GM12878 (cell line): ENCODE measurements at regions not wholly inside any gene's neighbourhood (a gene's known extent, or its start where the extent isn't known, plus 50 kb on each side); places are given as distances from the start of the nearest gene placed in this dataset.

Source experiments
- ATAC-seq: fragments of 200-7000 bp; cut with Tn5 transposase; 3 replicates; pipeline ENCODE4 v1.9.1; 2020; ENCODE audit warnings: mild to moderate bottlenecking, moderate library complexity
- BruUV-seq: library from RNA; stranded (reverse); fragments of 400-500 nt; replicated peaks from 2 replicates; lab custom pipeline; 2021; lab: Mats Ljungman, UMichigan
- CTCF ChIA-PET: fragments of 300-600 bp; sonication (Branson Sonifier 250); formaldehyde crosslinking; extraction: SDS; loops from one replicate; lab custom pipeline; 2021; ENCODE audit warnings: inconsistent platforms; lab: Yijun Ruan, JAX
- POLR2A ChIA-PET: fragments of 350-600 bp; formaldehyde crosslinking; extraction: SDS; loops from one replicate; lab custom pipeline; 2021; ENCODE audit warnings: inconsistent platforms; lab: Charles Lee
- RAD21 ChIA-PET: fragments of 300-600 bp; sonication (Branson Sonifier 250); formaldehyde crosslinking; loops from one replicate; lab custom pipeline; 2023; ENCODE audit warnings: antibody characterized with exemption; ENCODE audit not compliant: unreplicated experiment; lab: Charles Lee
- SMC1A ChIA-PET: fragments of 300-600 bp; sonication (Branson Sonifier 250); formaldehyde crosslinking; loops from one replicate; lab custom pipeline; 2023; ENCODE audit not compliant: unreplicated experiment, uncharacterized antibody; lab: Charles Lee
- DNase-seq: peaks from one replicate; pipeline ENCODE4 v3.0.0-alpha.2; 2011; ENCODE audit warnings: low read depth, low spot score
- FAIRE-seq: peaks from 3 replicates; lab custom pipeline; 2011; peaks lifted over from hg19 to GRCh38; lab: Jason Lieb, UNC
- H2AFZ ChIP-seq: 2 replicates; pipeline ENCODE4 v1.6.0; 2011; ENCODE audit warnings: low read depth, low read length, control low read depth; ENCODE audit not compliant: control insufficient read depth
- H3K27ac ChIP-seq: 2 replicates; pipeline ENCODE4 v1.5.1; 2011; ENCODE audit warnings: control low read depth; ENCODE audit not compliant: control insufficient read depth, insufficient read depth
- H3K27me3 ChIP-seq, 2 experiments: replicated peaks in 1 of 2; 2 replicates each; pipeline versions ENCODE4 v1.6.0 to v1.6.1; 2011; ENCODE audit warnings: low read length in 1 of 2; ENCODE audit not compliant: control insufficient read depth in 2 of 2, insufficient read depth in 2 of 2
- H3K36me3 ChIP-seq, 2 experiments: 2 replicates each; pipeline ENCODE4 v1.5.1; 2011; ENCODE audit warnings: low read length in 1 of 2; ENCODE audit not compliant: control insufficient read depth in 2 of 2, insufficient read depth in 2 of 2
- H3K4me1 ChIP-seq: 2 replicates; pipeline ENCODE4 v1.6.1; 2011; ENCODE audit warnings: mild to moderate bottlenecking, low read length, moderate library complexity, mixed read lengths; ENCODE audit not compliant: control insufficient read depth, insufficient read depth
- H3K4me2 ChIP-seq: 2 replicates; pipeline ENCODE4 v1.6.0; 2011; ENCODE audit warnings: control low read depth; ENCODE audit not compliant: control insufficient read depth, insufficient read depth
- H3K4me3 ChIP-seq: fragments of 200-600 bp; sonication (generic); 2 replicates; pipeline ENCODE4 v1.5.1; 2016
- H3K79me2 ChIP-seq: 2 replicates; pipeline ENCODE4 v1.6.0; 2011; ENCODE audit warnings: low read length; ENCODE audit not compliant: control insufficient read depth, insufficient read depth
- H3K9ac ChIP-seq: 2 replicates; pipeline ENCODE4 v1.8.0; 2011; ENCODE audit warnings: low read length, control low read depth, mixed read lengths; ENCODE audit not compliant: control insufficient read depth, insufficient read depth
- H3K9me3 ChIP-seq: replicated peaks from 3 replicates; pipeline ENCODE4 v1.5.1; 2011; ENCODE audit warnings: mild to moderate bottlenecking, low read length; ENCODE audit not compliant: control insufficient read depth, insufficient read depth
- H4K20me1 ChIP-seq: 2 replicates; pipeline ENCODE4 v1.6.0; 2011; ENCODE audit not compliant: control insufficient read depth, insufficient read depth
- CEBPB ChIP-seq, 2 experiments: fragments of 150-350 bp in 1 of 2; IDR thresholded peaks; 2 replicates each; pipeline ENCODE4 v1.6.1; 2012 to 2014; ENCODE audit warnings: low read depth in 2 of 2, low read length in 2 of 2, borderline replicate concordance in 1 of 2, inconsistent platforms in 1 of 2
- CHD4 ChIP-seq: fragments of 200-600 bp; sonication (generic); IDR thresholded peaks from 2 replicates; pipeline ENCODE4 v1.6.1; 2016; ENCODE audit warnings: mild to moderate bottlenecking
- ETV6 ChIP-seq, 2 experiments: fragments of 450-650 bp in 1 of 2; IDR thresholded peaks in 1 of 2; conservative IDR thresholded peaks in 1 of 2; 2 replicates each; pipeline ENCODE4 v1.6.1; 2014; ENCODE audit warnings: antibody characterized with exemption in 1 of 2, borderline replicate concordance in 1 of 2, low read depth in 1 of 2, mild to moderate bottlenecking in 1 of 2, moderate library complexity in 1 of 2
- HDAC6 ChIP-seq: fragments of 200-600 bp; sonication (generic); IDR thresholded peaks from one replicate; pipeline ENCODE4 v1.8.0; 2017; ENCODE audit warnings: antibody characterized with exemption; ENCODE audit not compliant: unreplicated experiment
- NBN ChIP-seq: fragments of 450-650 bp; IDR thresholded peaks from 2 replicates; pipeline ENCODE4 v1.6.1; 2016
- NFIC ChIP-seq: IDR thresholded peaks from 2 replicates; pipeline ENCODE4 v1.6.1; 2012; ENCODE audit warnings: low read depth, mild to moderate bottlenecking, inconsistent platforms, low read length, moderate library complexity
- POU2F2 ChIP-seq: IDR thresholded peaks from 3 replicates; pipeline ENCODE4 v1.6.1; 2011; ENCODE audit warnings: low read depth, mild to moderate bottlenecking, low read length, borderline replicate concordance
- SMAD5 ChIP-seq: IDR thresholded peaks from 2 replicates; pipeline ENCODE4 v1.6.1; 2016; ENCODE audit warnings: antibody characterized with exemption, low read depth
- SUZ12 ChIP-seq: fragments of 200-600 bp; sonication (generic); IDR thresholded peaks from one replicate; pipeline ENCODE4 v1.6.1; 2018; ENCODE audit warnings: antibody characterized with exemption, mild to moderate bottlenecking; ENCODE audit not compliant: unreplicated experiment
- TAF1 ChIP-seq: IDR thresholded peaks from 2 replicates; pipeline ENCODE4 v1.6.1; 2011; ENCODE audit warnings: mild to moderate bottlenecking, low read depth, low read length, borderline replicate concordance
- ZNF274 ChIP-seq: IDR thresholded peaks from one replicate; pipeline ENCODE4 v1.8.0; 2011; ENCODE audit not compliant: insufficient read length, insufficient read depth
- WGBS: methylation state at CpG from one replicate; pipeline ENCODE4 v1.1.6; 2016; ENCODE audit warnings: low lambda C conversion rate; ENCODE audit not compliant: insufficient replicate concordance, insufficient coverage; ENCODE audit errors: missing lambda C conversion rate; 5-methylcytosine and 5-hydroxymethylcytosine counted together
- in situ Hi-C: fragments of 300-500 bp; cut with MboI; formaldehyde crosslinking; loops from 9 replicates; pipeline ENCODE4 v1.14.3; 2018; ENCODE audit warnings: mixed read lengths
- intact Hi-C: fragments of 100-400 bp; cut with micrococcal nuclease; formaldehyde crosslinking; loops from one replicate; pipeline ENCODE4 v1.14.2; 2022; ENCODE audit not compliant: unreplicated experiment
- TF ChIP-seq, protein P1 (sequence below): fragments of 450-650 bp; IDR thresholded peaks from 2 replicates; pipeline ENCODE4 v1.6.1; 2017; ENCODE audit warnings: antibody characterized with exemption, mild to moderate bottlenecking, moderate library complexity
- TF ChIP-seq, protein P2 (sequence below): fragments of 450-650 bp; IDR thresholded peaks from 2 replicates; pipeline ENCODE4 v1.6.1; 2016; ENCODE audit warnings: mild to moderate bottlenecking
- TF ChIP-seq, protein P3 (sequence below): IDR thresholded peaks from 2 replicates; pipeline ENCODE4 v1.6.1; 2011; ENCODE audit warnings: low read depth, mild to moderate bottlenecking, low read length, moderate library complexity, borderline replicate concordance; ENCODE audit errors: extremely low read depth

DNA sequence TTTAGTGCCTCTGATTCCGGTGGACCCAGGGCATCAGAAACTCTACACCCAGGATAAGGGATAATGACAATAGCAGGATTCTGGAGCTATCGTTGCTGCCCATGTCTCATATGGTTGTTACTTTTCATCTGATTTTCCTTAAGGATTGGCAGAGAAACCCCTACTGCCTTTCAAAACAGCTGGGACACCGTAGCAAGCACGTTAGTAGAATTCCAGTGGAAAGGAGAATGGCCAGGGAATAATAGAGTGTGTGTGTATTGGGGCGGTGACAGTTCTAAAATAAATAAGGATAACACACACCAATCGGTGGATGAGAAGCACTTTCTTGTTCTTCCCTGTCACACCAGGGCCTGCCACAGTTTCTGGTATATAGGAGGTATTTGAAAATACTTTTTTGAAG, 251.8 kb downstream of the HAPSTR1 start:
- H3K9ac ChIP-seq = no peak overlapping the region
- DNase-seq = no peak
- in situ Hi-C loops (no loop called here), intact Hi-C loops (no loop called here)
- no peak for ATAC-seq
- RAD21 ChIA-PET = no interaction called here
- BruUV-seq = no TSS peak
- no peak for FAIRE-seq
- CTCF ChIA-PET = no interaction called here
- no peaks in the 10 kb centered on the region for H4K20me1 ChIP-seq
- no peak overlapping the region for H3K27ac ChIP-seq
- no peaks in the 10 kb centered on the region for H3K36me3 ChIP-seq
- POLR2A ChIA-PET = no interaction called here
- TF ChIP-seq, protein P1, sequence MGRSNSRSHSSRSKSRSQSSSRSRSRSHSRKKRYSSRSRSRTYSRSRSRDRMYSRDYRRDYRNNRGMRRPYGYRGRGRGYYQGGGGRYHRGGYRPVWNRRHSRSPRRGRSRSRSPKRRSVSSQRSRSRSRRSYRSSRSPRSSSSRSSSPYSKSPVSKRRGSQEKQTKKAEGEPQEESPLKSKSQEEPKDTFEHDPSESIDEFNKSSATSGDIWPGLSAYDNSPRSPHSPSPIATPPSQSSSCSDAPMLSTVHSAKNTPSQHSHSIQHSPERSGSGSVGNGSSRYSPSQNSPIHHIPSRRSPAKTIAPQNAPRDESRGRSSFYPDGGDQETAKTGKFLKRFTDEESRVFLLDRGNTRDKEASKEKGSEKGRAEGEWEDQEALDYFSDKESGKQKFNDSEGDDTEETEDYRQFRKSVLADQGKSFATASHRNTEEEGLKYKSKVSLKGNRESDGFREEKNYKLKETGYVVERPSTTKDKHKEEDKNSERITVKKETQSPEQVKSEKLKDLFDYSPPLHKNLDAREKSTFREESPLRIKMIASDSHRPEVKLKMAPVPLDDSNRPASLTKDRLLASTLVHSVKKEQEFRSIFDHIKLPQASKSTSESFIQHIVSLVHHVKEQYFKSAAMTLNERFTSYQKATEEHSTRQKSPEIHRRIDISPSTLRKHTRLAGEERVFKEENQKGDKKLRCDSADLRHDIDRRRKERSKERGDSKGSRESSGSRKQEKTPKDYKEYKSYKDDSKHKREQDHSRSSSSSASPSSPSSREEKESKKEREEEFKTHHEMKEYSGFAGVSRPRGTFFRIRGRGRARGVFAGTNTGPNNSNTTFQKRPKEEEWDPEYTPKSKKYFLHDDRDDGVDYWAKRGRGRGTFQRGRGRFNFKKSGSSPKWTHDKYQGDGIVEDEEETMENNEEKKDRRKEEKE = no peak
- TF ChIP-seq ZNF274 (no peak), NFIC (no peak), TAF1 (no peak)
- H2AFZ ChIP-seq = no peak overlapping the region
- no peaks in the 10 kb centered on the region for H3K79me2 ChIP-seq
- H3K4me3 ChIP-seq = no peak overlapping the region
- no peaks in the 10 kb centered on the region for H3K9me3 ChIP-seq
- SMC1A ChIA-PET = no interaction called here
- H3K4me1 ChIP-seq = no peaks in the 10 kb centered on the region
- 28% methylated on average over 6 of the region's 6 CpGs for WGBS
- H3K4me2 ChIP-seq = no peak overlapping the region
- H3K27me3 ChIP-seq = no peaks in the 10 kb centered on the region

DNA sequence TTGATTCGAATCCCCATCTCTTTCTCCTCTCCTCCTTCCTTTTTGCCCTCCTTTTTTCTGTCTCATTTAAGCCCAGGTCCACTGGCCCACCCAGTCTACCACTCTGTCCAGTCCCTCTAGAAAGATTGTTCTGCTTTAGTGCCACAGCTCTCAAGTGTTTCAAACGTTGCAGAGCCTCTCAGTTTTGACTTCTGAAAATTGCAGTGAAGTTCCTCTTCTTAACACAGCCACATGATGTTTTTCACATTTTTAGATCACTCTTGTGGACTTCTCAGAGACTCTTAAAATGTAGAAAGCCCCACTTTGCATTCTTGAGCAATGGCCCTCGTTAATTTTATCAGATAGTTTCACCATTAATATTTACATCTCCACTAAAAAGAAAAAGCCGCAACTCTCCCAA, 253.1 kb downstream of the HAPSTR1 start:
- in situ Hi-C loops = no loop called here
- CTCF ChIA-PET = no interaction called here
- ATAC-seq = no peak
- TF ChIP-seq, protein P2, sequence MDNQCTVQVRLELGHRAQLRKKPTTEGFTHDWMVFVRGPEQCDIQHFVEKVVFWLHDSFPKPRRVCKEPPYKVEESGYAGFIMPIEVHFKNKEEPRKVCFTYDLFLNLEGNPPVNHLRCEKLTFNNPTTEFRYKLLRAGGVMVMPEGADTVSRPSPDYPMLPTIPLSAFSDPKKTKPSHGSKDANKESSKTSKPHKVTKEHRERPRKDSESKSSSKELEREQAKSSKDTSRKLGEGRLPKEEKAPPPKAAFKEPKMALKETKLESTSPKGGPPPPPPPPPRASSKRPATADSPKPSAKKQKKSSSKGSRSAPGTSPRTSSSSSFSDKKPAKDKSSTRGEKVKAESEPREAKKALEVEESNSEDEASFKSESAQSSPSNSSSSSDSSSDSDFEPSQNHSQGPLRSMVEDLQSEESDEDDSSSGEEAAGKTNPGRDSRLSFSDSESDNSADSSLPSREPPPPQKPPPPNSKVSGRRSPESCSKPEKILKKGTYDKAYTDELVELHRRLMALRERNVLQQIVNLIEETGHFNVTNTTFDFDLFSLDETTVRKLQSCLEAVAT = no peak
- TF ChIP-seq CEBPB (IDR thresholded peaks at IDR 0.05; ENCODE audit: borderline replicate concordance in 1 of 2, low read depth in 2 of 2, low read length in 2 of 2) (no peak), CHD4 (no peak), HDAC6 (no peak), NBN (no peak), ETV6 (conservative IDR thresholded peaks at IDR 0.05 in 1 of 2, IDR thresholded peaks at IDR 0.05 in 1 of 2; ENCODE audit: borderline replicate concordance in 1 of 2, low read depth in 1 of 2) (no peak), POU2F2 (no peak), SMAD5 (no peak), SUZ12 (no peak)
- TF ChIP-seq, protein P3, sequence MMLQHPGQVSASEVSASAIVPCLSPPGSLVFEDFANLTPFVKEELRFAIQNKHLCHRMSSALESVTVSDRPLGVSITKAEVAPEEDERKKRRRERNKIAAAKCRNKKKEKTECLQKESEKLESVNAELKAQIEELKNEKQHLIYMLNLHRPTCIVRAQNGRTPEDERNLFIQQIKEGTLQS = no peak

More for the DNA sequence above, 253.1 kb downstream of the HAPSTR1 start:
- POLR2A ChIA-PET = no interaction called here
- WGBS = 23% methylated on average over 4 of the region's 4 CpGs
- H2AFZ ChIP-seq = no peak overlapping the region
- no peaks in the 10 kb centered on the region for H3K36me3 ChIP-seq
- intact Hi-C loops = no loop called here
- no peak for FAIRE-seq
- no peak for DNase-seq
- no peak overlapping the region for H3K4me3 ChIP-seq
- no TSS peak for BruUV-seq
- no peak overlapping the region for H3K4me2 ChIP-seq
- H3K9ac ChIP-seq = no peak overlapping the region
- SMC1A ChIA-PET = no interaction called here
- H3K27me3 ChIP-seq = no peaks in the 10 kb centered on the region
- RAD21 ChIA-PET = no interaction called here
- no peaks in the 10 kb centered on the region for H3K4me1 ChIP-seq
- H3K79me2 ChIP-seq = no peaks in the 10 kb centered on the region
- H3K27ac ChIP-seq = no peak overlapping the region
- H3K9me3 ChIP-seq = no peaks in the 10 kb centered on the region
- no peaks in the 10 kb centered on the region for H4K20me1 ChIP-seq
